ENCODE measurements at regions not wholly inside any gene's neighbourhood (a gene's known extent, or its start where the extent isn't known, plus 50 kb on each side); places are given as distances from the start of the nearest gene placed in this dataset.

GRCh38 chr4:18513861-18514260, 492.3 kb upstream of the LCORL start:
- TF ChIP-seq, protein P1, sequence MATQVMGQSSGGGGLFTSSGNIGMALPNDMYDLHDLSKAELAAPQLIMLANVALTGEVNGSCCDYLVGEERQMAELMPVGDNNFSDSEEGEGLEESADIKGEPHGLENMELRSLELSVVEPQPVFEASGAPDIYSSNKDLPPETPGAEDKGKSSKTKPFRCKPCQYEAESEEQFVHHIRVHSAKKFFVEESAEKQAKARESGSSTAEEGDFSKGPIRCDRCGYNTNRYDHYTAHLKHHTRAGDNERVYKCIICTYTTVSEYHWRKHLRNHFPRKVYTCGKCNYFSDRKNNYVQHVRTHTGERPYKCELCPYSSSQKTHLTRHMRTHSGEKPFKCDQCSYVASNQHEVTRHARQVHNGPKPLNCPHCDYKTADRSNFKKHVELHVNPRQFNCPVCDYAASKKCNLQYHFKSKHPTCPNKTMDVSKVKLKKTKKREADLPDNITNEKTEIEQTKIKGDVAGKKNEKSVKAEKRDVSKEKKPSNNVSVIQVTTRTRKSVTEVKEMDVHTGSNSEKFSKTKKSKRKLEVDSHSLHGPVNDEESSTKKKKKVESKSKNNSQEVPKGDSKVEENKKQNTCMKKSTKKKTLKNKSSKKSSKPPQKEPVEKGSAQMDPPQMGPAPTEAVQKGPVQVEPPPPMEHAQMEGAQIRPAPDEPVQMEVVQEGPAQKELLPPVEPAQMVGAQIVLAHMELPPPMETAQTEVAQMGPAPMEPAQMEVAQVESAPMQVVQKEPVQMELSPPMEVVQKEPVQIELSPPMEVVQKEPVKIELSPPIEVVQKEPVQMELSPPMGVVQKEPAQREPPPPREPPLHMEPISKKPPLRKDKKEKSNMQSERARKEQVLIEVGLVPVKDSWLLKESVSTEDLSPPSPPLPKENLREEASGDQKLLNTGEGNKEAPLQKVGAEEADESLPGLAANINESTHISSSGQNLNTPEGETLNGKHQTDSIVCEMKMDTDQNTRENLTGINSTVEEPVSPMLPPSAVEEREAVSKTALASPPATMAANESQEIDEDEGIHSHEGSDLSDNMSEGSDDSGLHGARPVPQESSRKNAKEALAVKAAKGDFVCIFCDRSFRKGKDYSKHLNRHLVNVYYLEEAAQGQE (IDR thresholded peaks at IDR 0.05; ENCODE audit: insufficient read depth in 1 of 2, low read depth in 2 of 2, low read length in 2 of 2), result no peak
- no peak for TF ChIP-seq POLR2AphosphoS5 (IDR thresholded peaks at IDR 0.05; ENCODE audit: low read depth, low read length)
- TF ChIP-seq FOXP2 (optimal IDR thresholded peaks at IDR 0.05; ENCODE audit: borderline replicate concordance, extremely low read depth, extremely low read length, insufficient read depth), result no peak

Data from PFSK-1 (cell line).